Activated CD8-positive, alpha-beta T cell treated with anti-CD3 and anti-CD28 coated beads for 36 hours (primary cell): ENCODE measurements at regions not wholly inside any gene's neighbourhood (a gene's known extent, or its start where the extent isn't known, plus 50 kb on each side); places are given as distances from the start of the nearest gene placed in this dataset.

Experiments
- ATAC-seq: fragments of 200-7000 bp; cut with Tn5 transposase; one replicate; pipeline ENCODE4 v1.10.0; 2021; ENCODE audit warnings: mild to moderate bottlenecking, moderate library complexity
- CTCF ChIA-PET: fragments of 350-600 bp; sonication (Branson Sonifier 250); formaldehyde crosslinking; loops from one replicate; lab custom pipeline; 2021; ENCODE audit warnings: antibody characterized with exemption; lab: Charles Lee
- POLR2A ChIA-PET: fragments of 350-600 bp; sonication (Branson Sonifier 250); formaldehyde crosslinking; loops from one replicate; lab custom pipeline; 2021; ENCODE audit warnings: antibody characterized with exemption; lab: Charles Lee
- DNase-seq: peaks from one replicate; pipeline ENCODE4 v3.0.0-alpha.2; 2020
- H3K27ac Mint-ChIP-seq: one replicate; pipeline ENCODE4 v1.8.0; 2021; ENCODE audit warnings: mild to moderate bottlenecking, mixed read lengths
- H3K27me3 Mint-ChIP-seq: one replicate; pipeline ENCODE4 v1.8.0; 2021; ENCODE audit warnings: mixed read lengths
- H3K36me3 Mint-ChIP-seq: one replicate; pipeline ENCODE4 v1.8.0; 2021; ENCODE audit warnings: low read depth, mixed read lengths
- H3K4me1 Mint-ChIP-seq: one replicate; pipeline ENCODE4 v1.8.0; 2021; ENCODE audit warnings: low read depth, mixed read lengths
- H3K4me3 Mint-ChIP-seq: one replicate; pipeline ENCODE4 v1.8.0; 2021; ENCODE audit warnings: mild to moderate bottlenecking, moderate library complexity, mixed read lengths
- H3K9me3 Mint-ChIP-seq: one replicate; pipeline ENCODE4 v1.8.0; 2021; ENCODE audit warnings: mixed read lengths
- CTCF ChIP-seq: fragments of 200-600 bp; IDR thresholded peaks from one replicate; pipeline ENCODE4 v1.8.0; 2022; ENCODE audit warnings: antibody characterized with exemption, mild to moderate bottlenecking
- intact Hi-C: fragments of 100-400 bp; cut with micrococcal nuclease; formaldehyde crosslinking; loops from one replicate; pipeline ENCODE4 v1.10.0; 2022

- Mint-ChIP-seq H3K4me3 (no peak overlapping the region), H3K4me1 (no peaks in the 10 kb centered on the region), H3K36me3 (no peaks in the 10 kb centered on the region), H3K27ac (no peak overlapping the region), H3K9me3 (peaks cover 3% of the 10 kb centered on the region), H3K27me3 (no peaks in the 10 kb centered on the region)
- no peak for TF ChIP-seq CTCF
- no peak for ATAC-seq
- CTCF ChIA-PET: interaction anchor here (1.2 kb wide), 1 partner anchor 9 kb away, joined by 3 read pairs; no protein-coding TSS in a partner anchor
- POLR2A ChIA-PET: interaction anchor here (0.6 kb wide), 1 partner anchor 326 kb away, joined by 3 read pairs; no protein-coding TSS in a partner anchor
- intact Hi-C loops: no loop called here
- DNase-seq: no peak
Observed at GRCh38 chr20:16124911-16125776, 448.1 kb downstream of the KIF16B start.

DNA sequence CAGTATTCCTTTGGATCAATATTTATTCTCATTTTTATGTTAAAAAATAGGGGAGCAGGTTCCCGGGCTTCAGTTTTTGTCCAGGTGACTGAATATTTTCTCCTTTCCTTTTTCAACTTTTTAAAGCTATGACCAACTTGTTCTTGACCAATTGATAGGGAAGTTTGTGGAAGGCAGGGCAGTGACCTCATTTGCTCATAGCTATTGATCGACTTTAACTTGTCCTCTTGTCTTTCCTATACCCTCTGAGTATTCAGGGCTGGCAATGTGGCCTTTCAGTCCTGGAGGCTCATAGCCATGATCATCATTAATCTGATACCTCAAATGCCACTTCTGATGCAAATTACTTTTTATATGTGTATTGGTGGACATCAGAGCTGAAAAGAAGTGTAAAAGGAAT is 448.8 kb downstream of the KIF16B start:
- no peak for TF ChIP-seq CTCF
- Mint-ChIP-seq H3K4me3 (no peak overlapping the region), H3K27ac (no peak overlapping the region), H3K4me1 (no peaks in the 10 kb centered on the region), H3K36me3 (no peaks in the 10 kb centered on the region), H3K27me3 (no peaks in the 10 kb centered on the region), H3K9me3 (peaks cover 3% of the 10 kb centered on the region)
- POLR2A ChIA-PET: no interaction called here
- CTCF ChIA-PET: no interaction called here
- intact Hi-C loops: no loop called here
- no peak for DNase-seq
- no peak for ATAC-seq

DNA sequence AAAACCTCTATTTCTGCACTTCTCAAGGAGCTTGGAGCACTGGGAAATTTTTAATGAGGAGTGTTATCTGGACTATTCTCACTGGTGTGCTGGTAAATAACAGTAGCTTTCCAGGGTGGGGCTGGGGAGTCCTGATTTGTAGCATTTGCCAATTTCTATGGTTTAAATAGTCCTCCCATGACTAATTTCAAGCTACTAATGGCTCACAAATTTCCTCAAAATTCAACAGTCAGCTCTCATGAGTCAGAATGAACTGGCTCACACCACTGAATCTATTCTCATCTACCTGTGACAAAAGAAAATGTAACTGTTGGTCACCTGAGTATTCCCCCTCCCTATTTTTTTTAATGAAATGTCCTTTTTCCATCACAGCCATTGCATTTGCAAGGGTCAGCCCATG is 449.6 kb downstream of the KIF16B start:
- Mint-ChIP-seq H3K9me3 (peaks cover 3% of the 10 kb centered on the region), H3K36me3 (no peaks in the 10 kb centered on the region), H3K27ac (no peak overlapping the region), H3K4me1 (no peaks in the 10 kb centered on the region), H3K4me3 (no peak overlapping the region), H3K27me3 (no peaks in the 10 kb centered on the region)
- CTCF ChIA-PET: no interaction called here
- ATAC-seq (no peak), DNase-seq (no peak)
- POLR2A ChIA-PET: interaction anchor here (0.6 kb wide), 1 partner anchor 80 kb away, joined by 3 read pairs; no protein-coding TSS in a partner anchor
- TF ChIP-seq CTCF: no peak
- intact Hi-C loops: no loop called here

GRCh38 chr20:16119909-16120308 is 453.3 kb downstream of the KIF16B start:
- no peak for ATAC-seq
- peaks cover 3% of the 10 kb centered on the region for H3K9me3 Mint-ChIP-seq
- no peak overlapping the region for H3K4me3 Mint-ChIP-seq
- no peak for TF ChIP-seq CTCF
- DNase-seq: no peak
- H3K27me3 Mint-ChIP-seq: no peaks in the 10 kb centered on the region
- intact Hi-C loops: no loop called here
- CTCF ChIA-PET: no interaction called here
- POLR2A ChIA-PET: no interaction called here
- H3K27ac Mint-ChIP-seq: no peak overlapping the region
- H3K36me3 Mint-ChIP-seq: no peaks in the 10 kb centered on the region
- no peaks in the 10 kb centered on the region for H3K4me1 Mint-ChIP-seq

GRCh38 chr20:16115911-16116552 is 457.2 kb downstream of the KIF16B start:
- Mint-ChIP-seq H3K36me3 (no peaks in the 10 kb centered on the region), H3K4me1 (no peaks in the 10 kb centered on the region), H3K9me3 (peaks cover 2% of the 10 kb centered on the region), H3K27me3 (no peaks in the 10 kb centered on the region), H3K27ac (no peak overlapping the region), H3K4me3 (no peak overlapping the region)
- DNase-seq: no peak
- ChIA-PET CTCF (interaction anchor here (1.0 kb wide), 1 partner anchor 9 kb away, joined by 3 read pairs; no protein-coding TSS in a partner anchor), POLR2A (no interaction called here)
- no peak for TF ChIP-seq CTCF
- intact Hi-C loops: no loop called here
- ATAC-seq: no peak
